Lower lobe of right lung (tissue), 2 donors: ENCODE measurements at regions not wholly inside any gene's neighbourhood (a gene's known extent, or its start where the extent isn't known, plus 50 kb on each side); places are given as distances from the start of the nearest gene placed in this dataset.

ENCODE experiments used
- ATAC-seq, 2 donors: fragments of 200-7000 bp; cut with Tn5 transposase; one replicate each; pipeline ENCODE4 v1.9.1; 2020 to 2022; ENCODE audit warnings: mild to moderate bottlenecking in 2 of 2, moderate library complexity in 2 of 2
- DNase-seq: peaks from one replicate; pipeline ENCODE4 v3.0.0-alpha.2; 2020
- H3K27ac ChIP-seq: fragments of 200-600 bp; one replicate; pipeline ENCODE4 v1.8.0; 2022
- H3K27me3 ChIP-seq: fragments of 200-600 bp; one replicate; pipeline ENCODE4 v1.8.0; 2022; ENCODE audit warnings: low read depth
- H3K36me3 ChIP-seq: fragments of 200-600 bp; one replicate; pipeline ENCODE4 v1.8.0; 2022; ENCODE audit warnings: mild to moderate bottlenecking
- H3K4me1 ChIP-seq: fragments of 200-600 bp; one replicate; pipeline ENCODE4 v1.8.0; 2022
- H3K4me3 ChIP-seq: fragments of 200-600 bp; one replicate; pipeline ENCODE4 v1.8.0; 2022; ENCODE audit warnings: mild to moderate bottlenecking
- H3K9me3 ChIP-seq: fragments of 200-600 bp; one replicate; pipeline ENCODE4 v1.8.0; 2022
- CTCF ChIP-seq: fragments of 200-600 bp; IDR thresholded peaks from one replicate; pipeline ENCODE4 v1.8.0; 2022; ENCODE audit warnings: antibody characterized with exemption, mild to moderate bottlenecking
- intact Hi-C: fragments of 100-400 bp; cut with DNase I; formaldehyde crosslinking; loops from one replicate; pipeline ENCODE4 v1.11.0; 2022
- donor health status: DM: no; HTN: yes; CAD: no; lungs with severe emphysema.

GRCh38 chr4:149995134-149995756 lies 83.0 kb upstream of the DCLK2 start:
- H3K9me3 ChIP-seq = no peaks in the 10 kb centered on the region
- DNase-seq (no peak), ATAC-seq (no peak)
- H3K4me1 ChIP-seq = no peaks in the 10 kb centered on the region
- TF ChIP-seq CTCF = no peak
- H3K27me3 ChIP-seq = no peaks in the 10 kb centered on the region
- no peak overlapping the region for H3K27ac ChIP-seq
- no peaks in the 10 kb centered on the region for H3K36me3 ChIP-seq
- intact Hi-C loops = loop anchor here (10.0 kb wide), 1 partner anchor 870 kb away; no protein-coding TSS in a partner anchor
- H3K4me3 ChIP-seq = no peak overlapping the region

GRCh38 chr4:149997881-149998421 lies 80.3 kb upstream of the DCLK2 start:
- Histone ChIP-seq H3K9me3 (no peaks in the 10 kb centered on the region), H3K27me3 (no peaks in the 10 kb centered on the region), H3K27ac (no peak overlapping the region), H3K36me3 (no peaks in the 10 kb centered on the region), H3K4me1 (no peaks in the 10 kb centered on the region), H3K4me3 (no peak overlapping the region)
- DNase-seq (no peak), ATAC-seq (peak in 1 of 2 donors; percentile 30)
- no peak for TF ChIP-seq CTCF
- intact Hi-C loops = loop anchor here (10.0 kb wide), 1 partner anchor 867 kb away; no protein-coding TSS in a partner anchor

- intact Hi-C loops = loop anchor here (10.0 kb wide), 2 partner anchors 215 to 865 kb away; no protein-coding TSS in a partner anchor
- H3K4me1 ChIP-seq = no peaks in the 10 kb centered on the region
- peak; percentile 65 for TF ChIP-seq CTCF
- DNase-seq = no peak
- H3K9me3 ChIP-seq = no peaks in the 10 kb centered on the region
- H3K27me3 ChIP-seq = no peaks in the 10 kb centered on the region
- no peaks in the 10 kb centered on the region for H3K36me3 ChIP-seq
- no peak overlapping the region for H3K4me3 ChIP-seq
- H3K27ac ChIP-seq = no peak overlapping the region
- ATAC-seq = peak in 1 of 2 donors; percentile 49
Observed at GRCh38 chr4:149999485-150000074, 78.7 kb upstream of the DCLK2 start.

GRCh38 chr4:150001815-150002214 lies 76.4 kb upstream of the DCLK2 start:
- no peaks in the 10 kb centered on the region for H3K36me3 ChIP-seq
- H3K9me3 ChIP-seq = no peaks in the 10 kb centered on the region
- H3K4me1 ChIP-seq = no peaks in the 10 kb centered on the region
- ATAC-seq = no peak
- intact Hi-C loops = loop anchor here (10.0 kb wide), 1 partner anchor 213 kb away; no protein-coding TSS in a partner anchor
- no peak overlapping the region for H3K27ac ChIP-seq
- H3K27me3 ChIP-seq = no peaks in the 10 kb centered on the region
- no peak overlapping the region for H3K4me3 ChIP-seq
- DNase-seq = no peak
- TF ChIP-seq CTCF = no peak

- no peaks in the 10 kb centered on the region for H3K4me1 ChIP-seq
- ATAC-seq = no peak
Observed at GRCh38 chr4:150002561-150002960, 75.7 kb upstream of the DCLK2 start.

More at GRCh38 chr4:150002561-150002960, 75.7 kb upstream of the DCLK2 start:
- Histone ChIP-seq H3K36me3 (no peaks in the 10 kb centered on the region), H3K27ac (no peak overlapping the region), H3K9me3 (no peaks in the 10 kb centered on the region), H3K4me3 (no peak overlapping the region), H3K27me3 (no peaks in the 10 kb centered on the region)
- no peak for DNase-seq
- TF ChIP-seq CTCF = no peak
- intact Hi-C loops = loop anchor here (10.0 kb wide), 1 partner anchor 212 kb away; no protein-coding TSS in a partner anchor
